AG09309 (cell line): ENCODE measurements at regions not wholly inside any gene's neighbourhood (a gene's known extent, or its start where the extent isn't known, plus 50 kb on each side); places are given as distances from the start of the nearest gene placed in this dataset.

Experiments used
- DNase-seq: peaks from one replicate; pipeline ENCODE4 v3.0.0-alpha.2; 2010; ENCODE audit warnings: low read depth
- H3K4me3 ChIP-seq: 2 replicates; pipeline ENCODE4 v1.5.1; 2011; ENCODE audit warnings: mild to moderate bottlenecking, low read depth, low read length, moderate library complexity; ENCODE audit not compliant: control insufficient read depth
- TF ChIP-seq, protein P1 (sequence below): IDR thresholded peaks from 2 replicates; pipeline ENCODE4 v1.5.1; 2011; ENCODE audit warnings: mild to moderate bottlenecking, low read depth, low read length, inconsistent platforms; ENCODE audit not compliant: insufficient read depth, control insufficient read depth; ENCODE audit errors: missing control alignments

GRCh38 chr1:38743184-38743583, 116.4 kb downstream of the RRAGC start:
- DNase-seq: no peak
- no peak overlapping the region for H3K4me3 ChIP-seq
- TF ChIP-seq, protein P1, sequence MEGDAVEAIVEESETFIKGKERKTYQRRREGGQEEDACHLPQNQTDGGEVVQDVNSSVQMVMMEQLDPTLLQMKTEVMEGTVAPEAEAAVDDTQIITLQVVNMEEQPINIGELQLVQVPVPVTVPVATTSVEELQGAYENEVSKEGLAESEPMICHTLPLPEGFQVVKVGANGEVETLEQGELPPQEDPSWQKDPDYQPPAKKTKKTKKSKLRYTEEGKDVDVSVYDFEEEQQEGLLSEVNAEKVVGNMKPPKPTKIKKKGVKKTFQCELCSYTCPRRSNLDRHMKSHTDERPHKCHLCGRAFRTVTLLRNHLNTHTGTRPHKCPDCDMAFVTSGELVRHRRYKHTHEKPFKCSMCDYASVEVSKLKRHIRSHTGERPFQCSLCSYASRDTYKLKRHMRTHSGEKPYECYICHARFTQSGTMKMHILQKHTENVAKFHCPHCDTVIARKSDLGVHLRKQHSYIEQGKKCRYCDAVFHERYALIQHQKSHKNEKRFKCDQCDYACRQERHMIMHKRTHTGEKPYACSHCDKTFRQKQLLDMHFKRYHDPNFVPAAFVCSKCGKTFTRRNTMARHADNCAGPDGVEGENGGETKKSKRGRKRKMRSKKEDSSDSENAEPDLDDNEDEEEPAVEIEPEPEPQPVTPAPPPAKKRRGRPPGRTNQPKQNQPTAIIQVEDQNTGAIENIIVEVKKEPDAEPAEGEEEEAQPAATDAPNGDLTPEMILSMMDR: no peak

GRCh38 chr1:38741341-38741740, 118.2 kb downstream of the RRAGC start:
- no peak overlapping the region for H3K4me3 ChIP-seq
- TF ChIP-seq, protein P1: no peak
- no peak for DNase-seq

DNA sequence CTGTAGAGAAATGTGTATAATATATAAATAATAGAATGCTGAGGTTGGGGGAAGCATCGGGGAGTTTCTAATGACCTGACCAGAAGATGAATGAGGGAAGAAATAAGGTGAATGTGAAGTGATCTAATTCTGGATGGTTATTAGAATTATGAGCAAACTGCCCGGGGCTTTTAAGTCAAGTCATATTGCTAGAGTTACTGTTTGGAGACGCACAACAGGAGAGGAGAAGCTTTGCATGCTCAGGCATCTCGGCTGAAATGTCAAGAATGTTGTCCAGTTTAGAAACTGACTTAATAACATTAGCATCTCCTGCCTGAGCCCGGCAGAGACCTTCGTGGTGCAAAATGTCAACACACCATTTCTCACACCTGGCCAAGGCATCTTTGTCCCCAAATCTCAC, 119.1 kb downstream of the RRAGC start:
- TF ChIP-seq, protein P1: no peak
- no peak overlapping the region for H3K4me3 ChIP-seq
- DNase-seq: no peak

- no peak overlapping the region for H3K4me3 ChIP-seq
- TF ChIP-seq, protein P1: no peak
- no peak for DNase-seq
Measured at GRCh38 chr1:38738207-38738606, 121.4 kb downstream of the RRAGC start.

- H3K4me3 ChIP-seq: no peak overlapping the region
- DNase-seq: no peak
- TF ChIP-seq, protein P1: no peak
Measured at GRCh38 chr1:38736399-38736798, 123.2 kb downstream of the RRAGC start.

DNA sequence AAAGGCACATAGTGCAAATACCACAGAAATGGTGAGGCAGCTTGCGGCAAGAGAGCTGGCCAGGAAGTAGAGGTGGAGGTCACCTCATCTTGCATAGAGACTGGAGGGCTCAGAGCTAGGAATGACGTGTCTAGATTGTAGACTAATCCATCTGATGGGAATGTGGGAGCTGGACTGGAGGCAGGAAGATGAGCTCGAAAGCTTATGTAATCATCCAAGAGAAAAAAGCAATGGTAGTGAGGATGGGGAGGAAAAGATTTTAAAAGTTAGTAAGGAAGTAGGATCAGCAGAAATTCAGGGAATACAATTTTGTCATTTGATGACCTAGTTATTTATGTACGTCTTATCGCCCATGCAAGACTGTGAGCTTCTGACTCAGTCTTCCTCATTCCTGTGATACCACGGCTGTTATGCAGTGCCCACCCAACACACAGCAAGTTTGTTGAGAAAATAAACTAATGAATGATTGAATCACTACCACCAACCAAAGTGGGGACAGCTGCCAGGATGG, 123.9 kb downstream of the RRAGC start:
- H3K4me3 ChIP-seq: no peak overlapping the region
- TF ChIP-seq, protein P1: no peak
- DNase-seq: peak; percentile 31

GRCh38 chr1:38733761-38734160, 125.8 kb downstream of the RRAGC start:
- TF ChIP-seq, protein P1: no peak
- no peak overlapping the region for H3K4me3 ChIP-seq
- DNase-seq: no peak
